ENCODE measurements at regions not wholly inside any gene's neighbourhood (a gene's known extent, or its start where the extent isn't known, plus 50 kb on each side); places are given as distances from the start of the nearest gene placed in this dataset.
A peak's percentile ranks its signal among the peaks of the same experiment; 100 is the strongest.

GRCh38 chr2:183995632-183996031, 602.7 kb upstream of the ZNF804A start:
- CTCF ChIA-PET: interaction anchor here (1.9 kb wide), 1 partner anchor 12 kb away, joined by 4 read pairs; no protein-coding TSS in a partner anchor
- 68% methylated on average over 2 of the region's 2 CpGs for WGBS (ENCODE audit: low lambda C conversion rate)

GRCh38 chr2:183996825-183997793, 601.2 kb upstream of the ZNF804A start:
- Histone ChIP-seq H3F3A (replicated peaks; ENCODE audit: insufficient read depth) (no peaks in the 10 kb centered on the region), H3K36me3 (replicated peaks in 1 of 2; ENCODE audit: control insufficient read depth in 1 of 2, insufficient read depth in 2 of 2, low read length in 1 of 2) (no peaks in the 10 kb centered on the region), H3K4me1 (ENCODE audit: control insufficient read depth in 1 of 2, insufficient read depth in 2 of 2, low read depth in 1 of 2, low read length in 1 of 2) (peaks cover 0 to 22% of the 10 kb centered on the region in 2 experiments; a peak in 2 of 4 replicates), H3K4me3 (ENCODE audit: low read depth in 2 of 2, low read length in 1 of 2) (no peak overlapping the region), H4K20me1 (ENCODE audit: insufficient read depth) (no peaks in the 10 kb centered on the region), H3K4me2 (no peak overlapping the region), H3K27me3 (ENCODE audit: insufficient read depth) (no peaks in the 10 kb centered on the region), H3K9me3 (no peaks in the 10 kb centered on the region), H3K9me2 (no peaks in the 10 kb centered on the region), H2AFZ (ENCODE audit: low read depth) (no peak overlapping the region), H3K27ac (ENCODE audit: low read depth in 2 of 2, low read length in 1 of 2) (no peak overlapping the region), H3K79me2 (ENCODE audit: insufficient read depth) (no peaks in the 10 kb centered on the region), H3K9ac (no peak overlapping the region)
- 71% methylated on average over 10 of the region's 10 CpGs for WGBS (ENCODE audit: low lambda C conversion rate)
- ChIA-PET POLR2A (no interaction called here), CTCF (no interaction called here)
- peak; percentile 5 for DNase-seq
- TF ChIP-seq GATA2 (CRISPR knock-in tag; IDR thresholded peaks at IDR 0.05): peak; percentile 83
- no peak for TF ChIP-seq MXI1 (IDR thresholded peaks at IDR 0.05; ENCODE audit: low read depth, low read length)
- peak; percentile 11; the same call in 1 of the 2 replicates for TF ChIP-seq RAD21 (IDR thresholded peaks at IDR 0.05; ENCODE audit: low read length)
- no peak for TF ChIP-seq FOXM1 (IDR thresholded peaks at IDR 0.05; ENCODE audit: low read depth)
- TF ChIP-seq JUND (IDR thresholded peaks at IDR 0.05): no peak

More at GRCh38 chr2:183995632-183996031, 602.7 kb upstream of the ZNF804A start:
- no peaks in the 10 kb centered on the region for H3K36me3 ChIP-seq (replicated peaks in 1 of 2; ENCODE audit: control insufficient read depth in 1 of 2, insufficient read depth in 2 of 2, low read length in 1 of 2)
- H2AFZ ChIP-seq (ENCODE audit: low read depth): no peak overlapping the region
- no peaks in the 10 kb centered on the region for H4K20me1 ChIP-seq (ENCODE audit: insufficient read depth)
- TF ChIP-seq PBX3 (IDR thresholded peaks at IDR 0.05) (peak; percentile 20; the same call in 1 of the 2 replicates), RXRA (IDR thresholded peaks at IDR 0.05; ENCODE audit: borderline replicate concordance, low read depth) (no peak), TEAD4 (IDR thresholded peaks at IDR 0.05; ENCODE audit: borderline replicate concordance, insufficient read depth) (no peak), MXI1 (IDR thresholded peaks at IDR 0.05; ENCODE audit: low read depth, low read length) (no peak), TCF12 (IDR thresholded peaks at IDR 0.05) (peak; percentile 42)
- H3K79me2 ChIP-seq (ENCODE audit: insufficient read depth): no peaks in the 10 kb centered on the region
- no peak overlapping the region for H3K27ac ChIP-seq (ENCODE audit: low read depth in 2 of 2, low read length in 1 of 2)
- H3K9ac ChIP-seq: no peak overlapping the region
- no peak for DNase-seq
- no peaks in the 10 kb centered on the region for H3K9me2 ChIP-seq
- H3K4me3 ChIP-seq (ENCODE audit: low read depth in 2 of 2, low read length in 1 of 2): no peak overlapping the region
- peaks cover 0 to 22% of the 10 kb centered on the region in 2 experiments; a peak in 2 of 4 replicates for H3K4me1 ChIP-seq (ENCODE audit: control insufficient read depth in 1 of 2, insufficient read depth in 2 of 2, low read depth in 1 of 2, low read length in 1 of 2)
- POLR2A ChIA-PET: no interaction called here
- no peaks in the 10 kb centered on the region for H3K9me3 ChIP-seq
- H3K4me2 ChIP-seq: no peak overlapping the region
- no peaks in the 10 kb centered on the region for H3K27me3 ChIP-seq (ENCODE audit: insufficient read depth)
- no peaks in the 10 kb centered on the region for H3F3A ChIP-seq (replicated peaks; ENCODE audit: insufficient read depth)

Measured in SK-N-SH (cell line).